ENCODE measurements at regions not wholly inside any gene's neighbourhood (a gene's known extent, or its start where the extent isn't known, plus 50 kb on each side); places are given as distances from the start of the nearest gene placed in this dataset.

DNA sequence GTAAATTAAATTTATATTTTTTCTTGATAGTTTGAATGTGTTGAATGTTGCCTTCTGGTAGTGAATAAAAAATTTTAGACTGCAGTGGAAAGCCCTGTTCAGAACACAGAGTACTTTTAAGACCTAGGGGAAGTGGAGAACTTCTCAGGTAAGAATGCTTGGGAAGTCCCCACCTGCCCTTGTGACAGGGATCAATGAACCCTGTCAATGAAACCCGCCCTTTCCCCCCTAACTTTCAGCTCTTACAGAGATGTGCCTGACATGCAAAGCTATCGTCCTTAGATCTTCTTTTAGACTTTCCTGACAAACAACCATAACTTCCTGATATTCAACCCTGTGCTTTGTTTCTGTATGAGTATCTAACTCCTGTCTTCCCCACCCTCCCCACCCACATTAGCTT is 562.7 kb downstream of the TLE4 start:
- Mint-ChIP-seq H3K4me3 (peak overlapping the region in 1 of 10 donors; percentile 26), H3K9me3 (no peaks in the 10 kb centered on the region), H3K27ac (peak overlapping the region in 2 of 10 donors; percentile 9 to 48), H3K36me3 (no peaks in the 10 kb centered on the region), H3K27me3 (peaks cover 0 to 12% (median 4%) of the 10 kb centered on the region in 5 donors), H3K4me1 (peaks cover 0 to 14% (median 2%) of the 10 kb centered on the region in 4 donors)
- ATAC-seq (peak in 1 of 2 donors; percentile 46), DNase-seq (peak in 1 of 10 donors; percentile 3)
- POLR2A ChIA-PET: no interaction called here

- ATAC-seq (no peak), DNase-seq (no peak)
- Mint-ChIP-seq H3K4me3 (no peak overlapping the region), H3K9me3 (no peaks in the 10 kb centered on the region), H3K27ac (no peak overlapping the region), H3K4me1 (peaks cover 0 to 14% (median 1%) of the 10 kb centered on the region in 4 donors), H3K36me3 (no peaks in the 10 kb centered on the region), H3K27me3 (peaks cover 1 to 17% (median 7%) of the 10 kb centered on the region in 5 donors)
- POLR2A ChIA-PET: no interaction called here
Measured at GRCh38 chr9:80131627-80132026, 559.9 kb downstream of the TLE4 start.

- Mint-ChIP-seq H3K27me3 (peaks cover 1 to 19% (median 9%) of the 10 kb centered on the region in 5 donors), H3K36me3 (no peaks in the 10 kb centered on the region), H3K4me3 (no peak overlapping the region), H3K27ac (no peak overlapping the region), H3K4me1 (no peaks in the 10 kb centered on the region), H3K9me3 (no peaks in the 10 kb centered on the region)
- DNase-seq (no peak), ATAC-seq (no peak)
- POLR2A ChIA-PET: no interaction called here
Measured at GRCh38 chr9:80127920-80128319, 556.2 kb downstream of the TLE4 start.

DNA sequence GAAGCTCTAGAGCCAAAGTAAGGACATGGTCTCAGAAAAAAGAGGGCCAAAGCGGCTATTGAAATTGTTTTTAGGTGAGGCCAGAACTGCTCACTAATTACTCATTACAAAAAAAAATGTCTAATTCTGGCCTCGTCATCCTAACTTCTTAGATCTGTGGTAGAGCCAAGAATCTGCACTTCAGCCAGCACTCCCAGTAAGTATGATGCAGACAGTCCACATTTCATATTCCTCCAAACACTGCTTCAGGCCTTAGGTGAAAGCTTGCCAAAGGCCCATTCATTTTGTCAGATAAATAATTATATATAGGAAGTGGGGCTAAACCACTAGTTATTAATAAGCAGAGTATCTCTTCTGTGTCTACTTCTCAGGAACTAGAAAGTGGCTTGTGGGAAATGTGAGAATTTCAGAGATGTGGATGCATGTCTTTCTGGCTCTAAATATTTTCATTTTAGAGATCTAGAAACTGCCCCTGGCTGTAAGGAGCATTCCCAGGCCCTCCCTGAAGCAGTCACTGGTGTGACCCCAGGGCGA is 554.0 kb downstream of the TLE4 start:
- Mint-ChIP-seq H3K9me3 (peaks cover 0 to 4% (median 0%) of the 10 kb centered on the region in 9 donors), H3K4me3 (no peak overlapping the region), H3K27me3 (peaks cover 1 to 19% (median 9%) of the 10 kb centered on the region in 5 donors), H3K4me1 (no peaks in the 10 kb centered on the region), H3K27ac (no peak overlapping the region), H3K36me3 (no peaks in the 10 kb centered on the region)
- POLR2A ChIA-PET: no interaction called here
- ATAC-seq (no peak), DNase-seq (no peak)

DNA sequence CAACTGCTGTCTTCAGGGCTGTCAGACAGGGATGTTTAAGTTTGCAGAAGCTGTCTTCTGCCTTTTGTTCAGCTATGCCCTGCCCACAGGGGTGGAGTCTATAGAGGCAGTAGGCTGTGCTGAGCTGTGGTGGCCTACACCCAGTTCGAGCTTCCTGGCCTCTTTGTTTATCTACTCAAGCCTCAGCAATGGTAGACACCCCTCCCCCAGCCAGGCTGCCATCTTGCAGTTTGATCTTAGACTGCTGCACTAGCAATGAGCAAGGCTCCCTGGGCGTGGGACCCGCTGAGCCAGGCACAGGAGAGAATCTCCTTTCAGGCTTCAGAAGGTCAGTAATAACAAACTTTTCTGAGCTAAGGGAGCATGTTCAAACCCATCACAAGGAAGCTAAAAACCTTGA is 545.3 kb downstream of the TLE4 start:
- POLR2A ChIA-PET: no interaction called here
- Mint-ChIP-seq H3K4me1 (no peaks in the 10 kb centered on the region), H3K27me3 (peaks cover 2 to 10% (median 3%) of the 10 kb centered on the region in 5 donors), H3K4me3 (no peak overlapping the region), H3K9me3 (peaks cover 0 to 26% (median 9%) of the 10 kb centered on the region in 9 donors), H3K36me3 (peaks cover 0 to 7% (median 2%) of the 10 kb centered on the region in 3 donors), H3K27ac (no peak overlapping the region)
- ATAC-seq (no peak), DNase-seq (no peak)

- Mint-ChIP-seq H3K4me1 (no peaks in the 10 kb centered on the region), H3K27ac (no peak overlapping the region), H3K4me3 (no peak overlapping the region), H3K27me3 (peaks cover 2 to 10% (median 3%) of the 10 kb centered on the region in 5 donors), H3K9me3 (peaks cover 0 to 19% (median 9%) of the 10 kb centered on the region in 9 donors), H3K36me3 (peaks cover 0 to 7% (median 2%) of the 10 kb centered on the region in 3 donors)
- DNase-seq: no peak
- POLR2A ChIA-PET: no interaction called here
- ATAC-seq: no peak
Measured at GRCh38 chr9:80114241-80114640, 542.5 kb downstream of the TLE4 start.

DNA sequence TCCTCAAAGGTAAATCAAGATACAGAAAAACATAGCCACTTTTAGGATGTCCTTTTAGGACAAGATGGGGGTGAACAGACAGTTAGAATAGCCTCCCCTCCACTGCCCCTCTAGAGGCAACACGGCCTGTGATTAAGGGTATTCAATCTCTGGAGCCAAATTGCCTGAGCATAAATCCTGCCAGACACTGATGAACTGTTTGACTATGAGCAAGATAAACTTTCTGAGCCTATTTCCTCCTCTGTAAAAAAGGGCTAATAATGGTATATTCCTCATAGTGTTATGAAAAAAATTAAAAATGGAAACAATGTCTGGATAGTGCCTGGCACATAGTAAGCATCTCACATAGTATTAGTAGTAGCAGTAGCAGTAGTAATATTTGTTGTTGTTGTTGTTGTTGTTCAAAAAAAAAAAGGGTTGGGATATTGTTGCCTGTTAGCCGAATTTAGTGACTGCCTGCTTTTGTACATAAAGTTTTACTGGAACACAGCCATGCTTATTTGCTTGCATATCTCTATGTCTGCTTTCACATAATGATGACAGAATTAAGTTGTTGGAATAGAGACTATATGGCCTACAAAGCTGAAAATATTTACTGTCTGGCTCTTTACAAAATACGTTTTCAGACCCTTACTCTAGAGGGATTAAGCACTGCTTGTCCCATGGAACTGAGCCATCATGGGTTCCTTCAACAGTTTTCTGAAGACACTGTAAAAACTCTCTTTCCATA is 536.3 kb downstream of the TLE4 start:
- POLR2A ChIA-PET: no interaction called here
- Mint-ChIP-seq H3K36me3 (peaks cover 0 to 4% (median 2%) of the 10 kb centered on the region in 3 donors), H3K27ac (no peak overlapping the region), H3K27me3 (peaks cover 0 to 18% (median 4%) of the 10 kb centered on the region in 5 donors), H3K9me3 (peaks cover 0 to 6% (median 1%) of the 10 kb centered on the region in 9 donors), H3K4me1 (no peaks in the 10 kb centered on the region), H3K4me3 (no peak overlapping the region)
- ATAC-seq (no peak), DNase-seq (no peak)

DNA sequence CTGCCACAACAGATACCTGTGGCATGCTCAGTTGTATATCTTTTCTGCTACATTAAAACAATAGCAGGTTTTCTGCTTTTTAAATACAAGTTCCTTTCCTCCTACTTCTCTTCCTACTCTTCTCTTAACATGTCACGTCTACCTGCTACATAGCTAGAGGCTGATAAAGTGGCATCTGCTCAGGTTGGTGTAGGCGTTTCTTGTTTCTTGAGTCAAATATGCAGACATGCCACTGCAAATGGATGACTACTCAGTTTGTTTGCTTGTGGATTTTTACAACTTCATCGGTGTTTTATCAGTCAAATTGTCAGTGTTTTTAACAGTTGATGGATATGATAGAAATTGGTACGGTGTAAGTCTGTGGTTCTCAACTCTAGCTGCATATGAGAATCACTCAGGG is 525.7 kb downstream of the TLE4 start:
- Mint-ChIP-seq H3K27ac (no peak overlapping the region), H3K4me1 (no peaks in the 10 kb centered on the region), H3K4me3 (no peak overlapping the region), H3K27me3 (peaks cover 0 to 2% (median 0%) of the 10 kb centered on the region in 5 donors), H3K9me3 (no peaks in the 10 kb centered on the region), H3K36me3 (no peaks in the 10 kb centered on the region)
- ATAC-seq (no peak), DNase-seq (no peak)
- POLR2A ChIA-PET: no interaction called here

- no peaks in the 10 kb centered on the region for H3K9me3 Mint-ChIP-seq
- H3K27ac Mint-ChIP-seq: no peak overlapping the region
- POLR2A ChIA-PET: no interaction called here
- no peaks in the 10 kb centered on the region for H3K36me3 Mint-ChIP-seq
- DNase-seq (no peak), ATAC-seq (no peak)
- H3K27me3 Mint-ChIP-seq: peaks cover 0 to 10% (median 1%) of the 10 kb centered on the region in 5 donors
- no peak overlapping the region for H3K4me3 Mint-ChIP-seq
- H3K4me1 Mint-ChIP-seq: no peaks in the 10 kb centered on the region
Measured at GRCh38 chr9:80094176-80094771, 522.5 kb downstream of the TLE4 start.

GRCh38 chr9:80093695-80094094 is 521.9 kb downstream of the TLE4 start:
- Mint-ChIP-seq H3K27ac (no peak overlapping the region), H3K4me3 (no peak overlapping the region), H3K27me3 (peaks cover 0 to 10% (median 1%) of the 10 kb centered on the region in 5 donors), H3K4me1 (no peaks in the 10 kb centered on the region), H3K36me3 (no peaks in the 10 kb centered on the region), H3K9me3 (no peaks in the 10 kb centered on the region)
- DNase-seq (no peak), ATAC-seq (no peak)
- POLR2A ChIA-PET: no interaction called here

- Mint-ChIP-seq H3K4me3 (no peak overlapping the region), H3K4me1 (peaks cover 3 to 11% (median 7%) of the 10 kb centered on the region in 4 donors), H3K36me3 (no peaks in the 10 kb centered on the region), H3K27ac (no peak overlapping the region), H3K9me3 (no peaks in the 10 kb centered on the region), H3K27me3 (peaks cover 0 to 10% (median 1%) of the 10 kb centered on the region in 5 donors)
- POLR2A ChIA-PET: no interaction called here
- no peak for DNase-seq
- ATAC-seq: no peak
Measured at GRCh38 chr9:80091526-80091925, 519.8 kb downstream of the TLE4 start.

DNA sequence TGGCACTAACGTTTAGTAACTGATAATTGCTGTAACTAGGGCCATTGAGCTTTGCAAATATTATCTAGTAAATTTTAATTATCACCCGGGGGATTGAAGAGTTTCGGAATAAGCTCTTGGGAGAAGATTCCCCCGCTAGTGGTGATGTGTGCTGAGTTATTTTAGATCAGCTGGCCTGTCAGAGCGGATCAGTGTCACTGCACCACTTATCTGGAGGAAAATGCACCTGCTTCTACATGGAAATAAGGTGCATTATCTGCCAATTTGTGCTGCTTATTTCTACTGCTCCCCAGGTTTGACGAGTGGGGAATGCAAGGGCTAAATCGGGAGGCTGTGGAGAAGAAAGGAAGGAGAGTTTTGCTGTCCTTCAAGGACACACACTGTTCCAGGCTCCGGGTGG is 518.6 kb downstream of the TLE4 start:
- no peak for DNase-seq

GRCh38 chr9:80086822-80087345 is 515.1 kb downstream of the TLE4 start:
- Mint-ChIP-seq H3K27me3 (peaks cover 0 to 10% (median 0%) of the 10 kb centered on the region in 5 donors), H3K27ac (no peak overlapping the region), H3K9me3 (peaks cover 0 to under 1% (median 0%) of the 10 kb centered on the region in 9 donors), H3K36me3 (no peaks in the 10 kb centered on the region), H3K4me1 (peaks cover 3 to 18% (median 13%) of the 10 kb centered on the region in 4 donors), H3K4me3 (no peak overlapping the region)
- ATAC-seq (no peak), DNase-seq (no peak)
- POLR2A ChIA-PET: interaction anchor here (0.5 kb wide), 1 partner anchor 421 kb away, joined by 3 read pairs; no protein-coding TSS in a partner anchor

More for the DNA sequence above, 518.6 kb downstream of the TLE4 start:
- Mint-ChIP-seq H3K36me3 (no peaks in the 10 kb centered on the region), H3K4me1 (peaks cover 3 to 18% (median 13%) of the 10 kb centered on the region in 4 donors), H3K27ac (no peak overlapping the region), H3K4me3 (no peak overlapping the region), H3K27me3 (peaks cover 0 to 10% (median 0%) of the 10 kb centered on the region in 5 donors), H3K9me3 (no peaks in the 10 kb centered on the region)
- ATAC-seq: no peak
- POLR2A ChIA-PET: no interaction called here

Data from naive thymus-derived CD8-positive, alpha-beta T cell (primary cell).